ENCODE measurements at regions not wholly inside any gene's neighbourhood (a gene's known extent, or its start where the extent isn't known, plus 50 kb on each side); places are given as distances from the start of the nearest gene placed in this dataset.

- in situ Hi-C loops (cut with MboI; ENCODE audit: low sequenced_read_pairs), result no loop called here
Measured at GRCh38 chr10:56715262-56715661, 354.2 kb upstream of the ZWINT start.

- in situ Hi-C loops (cut with MboI; ENCODE audit: low sequenced_read_pairs), result no loop called here
Measured at GRCh38 chr10:56698506-56698905, 337.4 kb upstream of the ZWINT start.

- in situ Hi-C loops (cut with MboI; ENCODE audit: low sequenced_read_pairs), result no loop called here
Measured at GRCh38 chr10:56679578-56679977, 318.5 kb upstream of the ZWINT start.

GRCh38 chr10:56662765-56663447 lies 301.8 kb upstream of the ZWINT start:
- in situ Hi-C loops (cut with MboI; ENCODE audit: low sequenced_read_pairs), result no loop called here

DNA sequence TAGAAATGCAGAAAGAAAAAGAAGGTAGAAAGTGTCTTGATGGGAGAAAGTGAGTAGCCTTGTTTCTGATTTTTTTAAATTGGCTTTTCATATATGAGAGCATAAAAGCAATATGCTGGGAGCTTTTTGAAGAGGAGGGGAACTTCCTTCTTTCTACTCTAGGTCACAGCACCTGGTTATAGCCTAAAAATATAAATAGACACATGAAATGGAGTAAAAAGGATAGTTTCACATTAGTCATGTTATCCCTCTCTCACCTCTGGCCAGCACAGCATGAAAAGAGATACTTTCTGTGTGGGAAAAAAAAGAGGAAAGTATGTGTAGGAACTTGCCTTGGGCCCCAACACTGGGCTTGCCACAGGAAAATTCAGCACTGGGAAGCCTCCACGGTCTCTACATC lies 292.2 kb upstream of the ZWINT start:
- in situ Hi-C loops (cut with MboI; ENCODE audit: low sequenced_read_pairs), result no loop called here

DNA sequence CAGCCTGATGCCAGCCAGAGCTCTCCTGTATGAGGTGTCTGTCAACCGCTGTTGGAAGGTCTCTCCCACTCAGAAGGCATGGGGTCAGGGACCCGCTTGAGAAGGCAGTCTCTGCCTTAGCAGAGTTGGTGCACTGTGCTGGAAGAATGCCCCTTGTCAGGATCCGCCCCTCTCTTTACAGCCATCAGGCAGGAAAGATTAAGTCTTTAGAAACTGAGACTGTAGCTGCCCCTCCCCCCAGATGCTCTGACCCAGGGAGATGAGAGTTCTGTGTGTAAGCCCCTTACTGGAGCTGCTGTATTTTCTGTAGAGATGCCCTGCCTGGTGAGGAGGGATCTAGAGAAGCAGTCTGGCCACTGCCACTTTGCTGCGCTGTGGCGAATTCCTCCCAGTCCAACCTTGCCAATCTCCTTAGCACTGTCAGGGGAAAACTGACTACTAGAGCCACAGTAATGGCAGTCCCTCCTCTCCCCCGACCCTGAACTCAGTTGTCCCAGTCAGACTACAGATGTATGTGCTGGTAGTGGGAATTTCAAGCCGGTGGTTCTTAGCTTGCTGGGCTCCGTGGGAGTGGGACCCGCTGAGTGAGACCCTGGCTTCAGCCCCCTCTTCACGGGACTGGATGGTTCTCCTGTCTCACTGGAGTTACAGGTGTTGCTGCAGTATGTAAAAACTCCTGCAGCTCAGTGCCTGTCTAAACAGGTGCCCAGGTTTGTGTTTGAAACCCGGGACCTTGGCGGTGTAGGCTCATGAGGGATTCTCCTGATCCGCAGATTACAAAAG lies 285.5 kb upstream of the ZWINT start:
- in situ Hi-C loops (cut with MboI; ENCODE audit: low sequenced_read_pairs), result no loop called here

DNA sequence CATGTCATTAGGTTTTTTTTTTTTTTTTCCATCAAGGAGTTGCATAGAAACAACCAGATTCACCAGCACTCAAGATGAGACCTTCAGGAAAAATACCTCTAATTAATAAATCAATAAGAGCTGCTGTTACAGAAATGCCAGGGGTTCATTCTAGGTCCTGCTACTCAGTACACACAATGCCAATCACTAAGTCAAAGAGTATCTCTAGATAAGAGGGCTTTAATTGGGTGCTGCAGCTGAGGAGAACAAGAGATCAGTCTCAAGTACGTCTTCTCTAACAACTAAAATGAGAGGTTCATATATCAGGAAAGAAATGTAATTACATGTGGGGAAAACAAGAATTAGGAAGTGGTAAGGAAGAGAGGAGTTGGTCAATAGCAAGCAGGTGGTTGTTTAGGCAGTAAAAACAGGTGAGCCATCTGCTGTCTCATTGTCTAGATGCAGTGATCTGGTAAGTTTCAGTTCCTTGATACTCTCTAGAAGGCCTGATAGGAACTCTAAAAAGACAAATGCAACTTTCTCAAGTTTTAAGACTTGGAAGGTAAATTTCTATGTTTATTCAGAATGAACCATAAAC lies 272.9 kb upstream of the ZWINT start:
- in situ Hi-C loops (cut with MboI; ENCODE audit: low sequenced_read_pairs), result no loop called here

DNA sequence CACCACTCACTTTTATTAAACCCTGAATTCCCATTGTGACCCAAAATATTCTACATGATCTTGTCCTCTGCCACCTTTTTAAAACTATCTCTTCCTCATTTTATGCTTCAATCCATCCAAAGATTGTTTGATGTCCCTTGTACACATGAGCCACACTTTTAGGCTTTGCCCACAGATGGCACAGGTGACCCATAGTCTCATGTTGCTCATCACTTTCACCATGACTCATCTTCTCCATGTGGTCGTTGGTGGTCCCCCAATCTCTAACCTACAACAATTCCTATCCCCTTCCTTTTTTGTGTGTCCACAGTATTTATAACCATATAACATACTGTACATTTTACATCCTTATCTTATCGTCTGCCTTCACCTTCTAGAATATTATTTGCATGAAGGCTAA lies 271.5 kb upstream of the ZWINT start:
- in situ Hi-C loops (cut with MboI; ENCODE audit: low sequenced_read_pairs), result no loop called here

DNA sequence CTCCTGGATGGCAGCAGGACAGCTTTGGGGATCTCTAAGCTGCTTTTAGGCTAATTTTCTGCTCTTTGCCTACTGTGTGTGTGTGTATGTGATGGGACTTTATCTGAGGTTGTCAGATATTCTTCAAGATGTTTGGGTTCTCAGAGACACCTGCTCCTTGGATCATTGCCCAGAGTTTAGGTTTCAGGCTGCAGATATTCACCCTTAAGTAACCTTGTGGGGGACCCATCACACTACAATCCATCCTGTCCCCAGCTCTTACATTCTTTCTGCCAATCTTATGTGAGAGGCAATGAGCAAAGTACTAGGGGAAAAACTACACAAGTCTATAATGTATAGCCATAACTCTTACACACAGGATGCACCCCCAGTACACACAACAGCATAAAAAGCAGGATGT lies 263.0 kb upstream of the ZWINT start:
- in situ Hi-C loops (cut with MboI; ENCODE audit: low sequenced_read_pairs), result no loop called here

GRCh38 chr10:56623064-56623463 lies 262.0 kb upstream of the ZWINT start:
- in situ Hi-C loops (cut with MboI; ENCODE audit: low sequenced_read_pairs), result no loop called here

GRCh38 chr10:56622335-56622973 lies 261.4 kb upstream of the ZWINT start:
- in situ Hi-C loops (cut with MboI; ENCODE audit: low sequenced_read_pairs), result no loop called here

DNA sequence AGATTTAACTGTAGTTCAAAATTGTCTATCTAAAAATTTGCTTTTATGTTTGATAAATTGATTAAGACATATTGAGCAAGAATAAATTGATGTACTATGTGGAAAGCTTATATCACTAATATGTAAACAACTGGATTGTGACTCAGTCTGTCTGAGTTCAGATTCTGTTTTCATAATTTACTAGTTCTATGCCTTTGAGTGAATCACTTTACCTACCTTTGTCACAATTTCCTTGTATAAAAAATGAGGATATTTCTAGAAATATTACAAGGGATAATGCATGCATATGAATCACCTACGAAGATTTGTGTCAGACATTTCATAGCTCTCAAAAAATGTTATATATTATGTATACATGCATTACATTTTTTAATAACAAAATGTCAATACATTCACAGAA lies 245.1 kb upstream of the ZWINT start:
- in situ Hi-C loops (cut with MboI; ENCODE audit: low sequenced_read_pairs), result no loop called here

- in situ Hi-C loops (cut with MboI; ENCODE audit: low sequenced_read_pairs), result no loop called here
Measured at GRCh38 chr10:56605051-56605450, 244.0 kb upstream of the ZWINT start.

DNA sequence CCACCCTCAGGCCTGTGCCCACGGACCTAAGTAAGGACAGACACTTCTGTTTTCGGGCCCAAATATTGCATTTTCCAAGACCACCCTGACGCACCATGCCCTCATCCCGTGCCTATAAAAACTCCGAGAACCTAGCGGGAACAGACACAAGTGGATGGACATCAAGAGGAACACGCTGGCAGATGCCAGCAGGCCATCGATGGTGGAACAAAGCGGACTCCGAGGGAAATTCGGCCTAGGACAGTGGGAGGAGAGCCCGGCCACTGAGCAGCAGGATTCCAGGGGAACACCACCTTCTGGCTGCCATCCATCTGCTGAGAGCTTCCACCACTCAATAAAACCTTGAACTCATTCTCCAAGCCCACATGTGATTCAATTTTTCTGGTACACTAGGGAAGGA lies 243.6 kb upstream of the ZWINT start:
- in situ Hi-C loops (cut with MboI; ENCODE audit: low sequenced_read_pairs), result no loop called here

- in situ Hi-C loops (cut with MboI; ENCODE audit: low sequenced_read_pairs), result no loop called here
Measured at GRCh38 chr10:56599201-56599600, 238.1 kb upstream of the ZWINT start.

- in situ Hi-C loops (cut with MboI; ENCODE audit: low sequenced_read_pairs), result no loop called here
Measured at GRCh38 chr10:56596257-56596656, 235.2 kb upstream of the ZWINT start.

GRCh38 chr10:56593120-56593519 lies 232.1 kb upstream of the ZWINT start:
- in situ Hi-C loops (cut with MboI; ENCODE audit: low sequenced_read_pairs), result no loop called here

DNA sequence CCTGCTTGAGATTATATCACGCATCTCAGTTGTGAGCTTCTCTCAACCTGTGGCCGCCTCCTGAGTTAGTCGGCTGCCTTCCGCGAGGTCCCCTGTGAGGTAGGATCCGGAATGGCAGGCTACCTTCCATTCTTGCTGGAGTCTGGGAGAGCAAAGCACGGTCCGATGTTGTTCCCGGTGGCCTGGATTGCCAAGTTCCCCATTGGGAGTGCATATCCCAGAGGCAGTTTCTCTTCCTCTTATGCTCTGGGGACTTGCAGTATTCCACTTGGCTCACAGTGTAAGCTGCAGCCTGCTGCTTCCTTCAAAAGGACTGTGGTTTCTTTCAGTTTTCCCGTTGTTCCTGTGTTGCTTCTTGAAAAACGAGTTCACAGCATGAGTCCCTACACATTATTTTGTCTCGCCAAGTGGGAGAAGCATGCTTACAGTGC lies 225.4 kb upstream of the ZWINT start:
- in situ Hi-C loops (cut with MboI; ENCODE audit: low sequenced_read_pairs), result no loop called here

- in situ Hi-C loops (cut with MboI; ENCODE audit: low sequenced_read_pairs), result no loop called here
Measured at GRCh38 chr10:56585447-56586171, 224.6 kb upstream of the ZWINT start.

- in situ Hi-C loops (cut with MboI; ENCODE audit: low sequenced_read_pairs), result no loop called here
Measured at GRCh38 chr10:56583316-56583715, 222.3 kb upstream of the ZWINT start.

GRCh38 chr10:56567580-56567979 lies 206.5 kb upstream of the ZWINT start:
- in situ Hi-C loops (cut with MboI; ENCODE audit: low sequenced_read_pairs), result no loop called here

All from HL-60/S4 (cell line).